H1 (cell line): ENCODE measurements at regions not wholly inside any gene's neighbourhood (a gene's known extent, or its start where the extent isn't known, plus 50 kb on each side); places are given as distances from the start of the nearest gene placed in this dataset.

Experiments
- CTCF ChIA-PET: fragments of 300-600 bp; sonication (Branson Sonifier 250); formaldehyde crosslinking; loops from one replicate; lab custom pipeline; 2021; ENCODE audit not compliant: partially characterized antibody; lab: Charles Lee
- POLR2A ChIA-PET: fragments of 300-600 bp; sonication (Branson Sonifier 250); formaldehyde crosslinking; loops from one replicate; lab custom pipeline; 2021; ENCODE audit warnings: inconsistent platforms; ENCODE audit not compliant: partially characterized antibody; lab: Charles Lee
- DNase-seq, 2 experiments: peaks; one replicate each; pipeline versions ENCODE4 v3.0.0 to v3.0.0-alpha.2; 2010 to 2022; ENCODE audit warnings: low spot score in 2 of 2, low read depth in 1 of 2, mixed read lengths in 1 of 2
- FAIRE-seq: peaks from 2 replicates; lab custom pipeline; 2011; peaks lifted over from hg19 to GRCh38; lab: Jason Lieb, UNC
- H2AFZ ChIP-seq: 2 replicates; pipeline ENCODE4 v1.8.1; 2012; ENCODE audit warnings: low read length, inconsistent platforms
- H2AK5ac ChIP-seq: 2 replicates; pipeline ENCODE4 v1.6.1; 2013; ENCODE audit warnings: low read depth, low read length
- H2BK120ac ChIP-seq: replicated peaks from 2 replicates; pipeline ENCODE3; 2013; ENCODE audit warnings: low read depth, low read length, inconsistent platforms
- H2BK12ac ChIP-seq: 2 replicates; pipeline ENCODE4 v1.6.1; 2013; ENCODE audit warnings: low read depth, low read length
- H2BK15ac ChIP-seq: 2 replicates; pipeline ENCODE4 v1.6.1; 2013; ENCODE audit warnings: low read length
- H2BK20ac ChIP-seq: 2 replicates; pipeline ENCODE4 v1.6.1; 2013; ENCODE audit warnings: low read length
- H2BK5ac ChIP-seq: 2 replicates; pipeline ENCODE4 v1.6.1; 2013; ENCODE audit warnings: low read depth, low read length
- H3K14ac ChIP-seq: 2 replicates; pipeline ENCODE4 v1.6.1; 2013; ENCODE audit warnings: inconsistent platforms; ENCODE audit not compliant: insufficient read length
- H3K18ac ChIP-seq: 2 replicates; pipeline ENCODE4 v1.6.1; 2013; ENCODE audit warnings: low read length; ENCODE audit errors: extremely low read depth
- H3K23ac ChIP-seq: 2 replicates; pipeline ENCODE4 v1.6.1; 2013; ENCODE audit warnings: inconsistent platforms; ENCODE audit not compliant: insufficient read length
- H3K23me2 ChIP-seq: 2 replicates; pipeline ENCODE4 v1.6.1; 2013; ENCODE audit warnings: low read depth, low read length
- H3K27ac ChIP-seq: 2 replicates; pipeline ENCODE4 v1.6.1; 2011; ENCODE audit warnings: low read depth, low read length, inconsistent platforms
- H3K27me3 ChIP-seq, 4 experiments: replicated peaks in 1 of 4; 1 replicate in 1 of 4; 2 replicates in 3 of 4; pipeline versions ENCODE4 v1.6.1 to v1.8.1; 2011 to 2013; ENCODE audit warnings: low read length in 3 of 4, mild to moderate bottlenecking in 3 of 4, inconsistent platforms in 2 of 4, mixed read lengths in 2 of 4, moderate library complexity in 1 of 4; ENCODE audit not compliant: control insufficient read depth in 3 of 4, insufficient read depth in 3 of 4; ENCODE audit errors: extremely low read depth in 1 of 4
- H3K36me3 ChIP-seq, 4 experiments: 2 replicates each; pipeline versions ENCODE4 v1.6.1 to v1.8.1; 2011 to 2013; ENCODE audit warnings: mild to moderate bottlenecking in 4 of 4, low read length in 3 of 4, moderate library complexity in 2 of 4, control low read depth in 1 of 4, inconsistent platforms in 1 of 4; ENCODE audit not compliant: insufficient read depth in 4 of 4, control insufficient read depth in 2 of 4
- H3K4ac ChIP-seq: replicated peaks from 2 replicates; pipeline ENCODE3; 2013; ENCODE audit warnings: low read length, low read depth, mixed read lengths, inconsistent platforms; ENCODE audit not compliant: insufficient read length
- H3K4me1 ChIP-seq, 4 experiments: replicated peaks in 1 of 4; 1 replicate in 1 of 4; 2 replicates in 3 of 4; pipeline versions ENCODE4 v1.6.1 to v1.8.1; 2011 to 2013; ENCODE audit warnings: low read length in 3 of 4, inconsistent platforms in 2 of 4, mixed read lengths in 1 of 4; ENCODE audit not compliant: insufficient read depth in 4 of 4, control insufficient read depth in 3 of 4
- H3K4me2 ChIP-seq, 2 experiments: 2 replicates each; pipeline versions ENCODE4 v1.6.1 to v1.8.1; 2011 to 2013; ENCODE audit warnings: low read depth in 2 of 2, low read length in 2 of 2, control low read depth in 1 of 2, inconsistent platforms in 1 of 2, mild to moderate bottlenecking in 1 of 2; ENCODE audit not compliant: insufficient read depth in 1 of 2
- H3K4me3 ChIP-seq, 4 experiments: fragments of 200-600, 300-600 bp in 1 of 4; sonication (generic), shearing (Covaris generic), sonication (Bioruptor Twin) in 1 of 4; 2 replicates each; pipeline versions ENCODE4 v1.5.1 to v1.8.1; 2011 to 2016; ENCODE audit warnings: low read length in 4 of 4, low read depth in 3 of 4, control low read depth in 2 of 4, inconsistent platforms in 2 of 4, mild to moderate bottlenecking in 2 of 4, mixed read lengths in 1 of 4, moderate library complexity in 1 of 4; ENCODE audit not compliant: insufficient read depth in 2 of 4; ENCODE audit errors: extremely low read depth in 1 of 4
- H3K56ac ChIP-seq: replicated peaks from 2 replicates; pipeline ENCODE3; 2013; ENCODE audit warnings: low read depth, mild to moderate bottlenecking, mixed read lengths, low read length, inconsistent platforms; ENCODE audit not compliant: insufficient read length
- H3K79me1 ChIP-seq: 2 replicates; pipeline ENCODE4 v1.6.1; 2013; ENCODE audit warnings: low read depth, low read length, control low read depth
- H3K79me2 ChIP-seq, 2 experiments: 2 replicates each; pipeline versions ENCODE4 v1.6.1 to v1.8.1; 2012 to 2013; ENCODE audit warnings: low read length in 2 of 2, mild to moderate bottlenecking in 2 of 2, inconsistent platforms in 1 of 2; ENCODE audit not compliant: insufficient read depth in 2 of 2, control insufficient read depth in 1 of 2
- H3K9ac ChIP-seq, 4 experiments: replicated peaks in 1 of 4; 1 replicate in 1 of 4; 2 replicates in 3 of 4; pipeline versions ENCODE4 v1.6.1 to v1.8.1; 2011 to 2013; ENCODE audit warnings: low read depth in 3 of 4, low read length in 3 of 4, control low read depth in 2 of 4, mild to moderate bottlenecking in 2 of 4, moderate library complexity in 2 of 4, inconsistent platforms in 1 of 4; ENCODE audit errors: extremely low read depth in 1 of 4
- H3K9me3 ChIP-seq, 2 experiments: 2 replicates each; pipeline versions ENCODE4 v1.6.1 to v1.8.1; 2012 to 2013; ENCODE audit warnings: mild to moderate bottlenecking in 2 of 2, moderate library complexity in 2 of 2, control low read depth in 1 of 2, inconsistent platforms in 1 of 2, low read depth in 1 of 2, low read length in 1 of 2, mixed read lengths in 1 of 2; ENCODE audit not compliant: insufficient read depth in 2 of 2
- H4K20me1 ChIP-seq, 2 experiments: replicated peaks in 1 of 2; 2 replicates each; pipeline versions ENCODE3 to v1.8.1; 2011 to 2013; ENCODE audit warnings: inconsistent platforms in 2 of 2, low read length in 2 of 2, mild to moderate bottlenecking in 1 of 2; ENCODE audit not compliant: insufficient read depth in 2 of 2, control insufficient read depth in 1 of 2
- H4K5ac ChIP-seq: 2 replicates; pipeline ENCODE4 v1.6.1; 2013; ENCODE audit warnings: low read length, low read depth, mixed read lengths, inconsistent platforms; ENCODE audit not compliant: insufficient read length
- H4K8ac ChIP-seq: 2 replicates; pipeline ENCODE4 v1.8.0; 2013; ENCODE audit warnings: mild to moderate bottlenecking, moderate library complexity, low read length, inconsistent platforms; ENCODE audit not compliant: insufficient read depth; ENCODE audit errors: extremely low read depth
- H4K91ac ChIP-seq: replicated peaks from 2 replicates; pipeline ENCODE3; 2013; ENCODE audit warnings: low read length, mixed read lengths, inconsistent platforms; ENCODE audit not compliant: insufficient read length
- CHD1 ChIP-seq: IDR thresholded peaks from 2 replicates; pipeline ENCODE4 v1.6.1; 2012; ENCODE audit warnings: low read depth, low read length, improper control_type of control experiment
- CREB1 ChIP-seq: IDR thresholded peaks from 2 replicates; pipeline ENCODE4 v1.6.1; 2012; ENCODE audit warnings: inconsistent platforms
- EP300 ChIP-seq, 2 experiments: IDR thresholded peaks; 1 replicate in 1 of 2; 2 replicates in 1 of 2; pipeline ENCODE4 v1.6.1; 2011 to 2012; ENCODE audit warnings: low read depth in 2 of 2, low read length in 2 of 2, mild to moderate bottlenecking in 2 of 2, borderline replicate concordance in 1 of 2, inconsistent platforms in 1 of 2, moderate library complexity in 1 of 2
- HDAC2 ChIP-seq, 2 experiments: fragments of 300-600 bp in 1 of 2; sonication (generic) in 1 of 2; IDR thresholded peaks; 2 replicates each; pipeline ENCODE4 v1.6.1; 2011 to 2012; ENCODE audit warnings: low read depth in 2 of 2, low read length in 2 of 2, mild to moderate bottlenecking in 2 of 2, moderate library complexity in 2 of 2, borderline replicate concordance in 1 of 2, inconsistent platforms in 1 of 2
- HDAC6 ChIP-seq: IDR thresholded peaks from one replicate; pipeline ENCODE4 v1.7.1; 2012; ENCODE audit warnings: low read depth, mild to moderate bottlenecking, inconsistent platforms, low read length, moderate library complexity
- KDM4A ChIP-seq: IDR thresholded peaks from one replicate; pipeline ENCODE4 v1.7.1; 2012; ENCODE audit warnings: low read depth, mild to moderate bottlenecking, moderate library complexity, low read length, inconsistent platforms; ENCODE audit not compliant: severe bottlenecking
- KDM5A ChIP-seq: fragments of 200-600 bp; IDR thresholded peaks from 2 replicates; pipeline ENCODE4 v1.7.1; 2012; ENCODE audit warnings: mild to moderate bottlenecking, low read length, inconsistent platforms, mixed read lengths
- MAFK ChIP-seq: IDR thresholded peaks from 2 replicates; pipeline ENCODE4 v1.6.1; 2012; ENCODE audit warnings: low read depth, mild to moderate bottlenecking, improper control_type of control experiment, low read length
- RAD21 ChIP-seq, 2 experiments: IDR thresholded peaks in 1 of 2; conservative IDR thresholded peaks in 1 of 2; 2 replicates each; pipeline ENCODE4 v1.6.1; 2011; ENCODE audit warnings: low read depth in 2 of 2, low read length in 2 of 2, improper control_type of control experiment in 1 of 2, inconsistent platforms in 1 of 2, mild to moderate bottlenecking in 1 of 2, moderate library complexity in 1 of 2
- SP2 ChIP-seq: IDR thresholded peaks from 2 replicates; pipeline ENCODE4 v1.6.1; 2012; ENCODE audit warnings: mild to moderate bottlenecking, low read length, inconsistent platforms
- SUZ12 ChIP-seq: fragments of 200-600 bp; sonication (generic); IDR thresholded peaks from 2 replicates; pipeline ENCODE4 v1.6.1; 2012; ENCODE audit warnings: mild to moderate bottlenecking, inconsistent platforms, low read length, moderate library complexity, mixed read lengths
- WGBS, 2 experiments: shearing (Covaris generic) in 1 of 2; methylation state at CpG; one replicate each; pipeline versions ENCODE4 v1.1.6 to v1.1.7; 2013 to 2015; ENCODE audit warnings: low lambda C conversion rate in 2 of 2, mixed read lengths in 2 of 2, inconsistent platforms in 1 of 2, low coverage in 1 of 2, missing lambda C conversion rate in 1 of 2; ENCODE audit not compliant: insufficient replicate concordance in 2 of 2, insufficient coverage in 1 of 2, insufficient read length in 1 of 2; ENCODE audit errors: extremely low coverage in 1 of 2, missing lambda C conversion rate in 1 of 2; 5-methylcytosine and 5-hydroxymethylcytosine counted together

DNA sequence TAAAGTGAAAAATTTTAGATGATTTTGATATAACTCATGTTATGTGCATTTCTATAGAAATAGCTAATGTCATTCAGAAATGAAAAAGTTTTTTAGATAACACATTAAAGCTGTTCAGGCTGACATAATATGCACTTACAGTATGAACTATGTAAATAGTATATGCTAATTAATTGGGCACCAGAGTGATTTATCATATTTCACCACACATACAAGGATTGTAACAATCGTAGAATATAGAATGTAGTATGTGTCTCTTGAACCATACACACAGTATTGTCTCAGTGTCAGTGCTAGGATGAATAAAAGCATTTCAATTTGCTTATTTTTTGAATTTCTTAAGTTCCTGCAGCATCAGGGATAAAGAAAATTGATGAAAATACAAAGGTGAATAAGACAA, 710.0 kb downstream of the OTOL1 start:
- H3K27ac ChIP-seq, result no peak overlapping the region
- no peak overlapping the region for H3K18ac ChIP-seq
- no peaks in the 10 kb centered on the region for H3K27me3 ChIP-seq
- H3K4me2 ChIP-seq, result no peak overlapping the region
- no peak overlapping the region for H2BK120ac ChIP-seq
- CTCF ChIA-PET, result no interaction called here
- POLR2A ChIA-PET, result no interaction called here
- H3K36me3 ChIP-seq, result no peaks in the 10 kb centered on the region
- H3K4me1 ChIP-seq, result no peaks in the 10 kb centered on the region
- H2BK20ac ChIP-seq, result no peak overlapping the region
- H3K4ac ChIP-seq, result no peak overlapping the region
- no peak for FAIRE-seq
- no peak overlapping the region for H3K9ac ChIP-seq
- H2BK15ac ChIP-seq, result no peak overlapping the region
- H3K56ac ChIP-seq, result no peak overlapping the region
- H3K4me3 ChIP-seq, result no peak overlapping the region
- no peak overlapping the region for H2AFZ ChIP-seq
- H4K20me1 ChIP-seq, result no peaks in the 10 kb centered on the region
- no peaks in the 10 kb centered on the region; the same call in 1 of the 2 replicates for H3K23me2 ChIP-seq
- no peak overlapping the region for H4K8ac ChIP-seq
- H3K23ac ChIP-seq, result no peak overlapping the region
- 88% methylated on average over 1 of the region's 1 CpG; no CpG with 5 or more reads in 1 of the 2 experiments for WGBS, 2 experiments
- no peak overlapping the region for H2BK12ac ChIP-seq
- no peak overlapping the region for H2BK5ac ChIP-seq
- no peak overlapping the region for H4K91ac ChIP-seq
- no peak overlapping the region for H4K5ac ChIP-seq
- TF ChIP-seq SUZ12 (no peak), HDAC6 (no peak), MAFK (no peak), EP300 (IDR thresholded peaks at IDR 0.05; ENCODE audit: borderline replicate concordance in 1 of 2, low read depth in 2 of 2, low read length in 2 of 2) (no peak), CHD1 (no peak), HDAC2 (IDR thresholded peaks at IDR 0.05; ENCODE audit: borderline replicate concordance in 1 of 2, low read depth in 2 of 2, low read length in 2 of 2) (no peak), SP2 (no peak), KDM4A (no peak), CREB1 (no peak), KDM5A (no peak), RAD21 (IDR thresholded peaks at IDR 0.05 in 1 of 2, conservative IDR thresholded peaks at IDR 0.05 in 1 of 2; ENCODE audit: low read depth in 2 of 2, low read length in 2 of 2) (no peak)
- DNase-seq, result no peak
- no peak overlapping the region for H3K14ac ChIP-seq
- H3K79me1 ChIP-seq, result no peaks in the 10 kb centered on the region
- no peaks in the 10 kb centered on the region for H3K9me3 ChIP-seq
- H3K79me2 ChIP-seq, result no peaks in the 10 kb centered on the region
- H2AK5ac ChIP-seq, result no peak overlapping the region
